ENCODE measurements at regions not wholly inside any gene's neighbourhood (a gene's known extent, or its start where the extent isn't known, plus 50 kb on each side); places are given as distances from the start of the nearest gene placed in this dataset.

GRCh38 chr2:217529271-217529670 is 473.5 kb downstream of the TNS1 start:
- TF ChIP-seq, protein P1, sequence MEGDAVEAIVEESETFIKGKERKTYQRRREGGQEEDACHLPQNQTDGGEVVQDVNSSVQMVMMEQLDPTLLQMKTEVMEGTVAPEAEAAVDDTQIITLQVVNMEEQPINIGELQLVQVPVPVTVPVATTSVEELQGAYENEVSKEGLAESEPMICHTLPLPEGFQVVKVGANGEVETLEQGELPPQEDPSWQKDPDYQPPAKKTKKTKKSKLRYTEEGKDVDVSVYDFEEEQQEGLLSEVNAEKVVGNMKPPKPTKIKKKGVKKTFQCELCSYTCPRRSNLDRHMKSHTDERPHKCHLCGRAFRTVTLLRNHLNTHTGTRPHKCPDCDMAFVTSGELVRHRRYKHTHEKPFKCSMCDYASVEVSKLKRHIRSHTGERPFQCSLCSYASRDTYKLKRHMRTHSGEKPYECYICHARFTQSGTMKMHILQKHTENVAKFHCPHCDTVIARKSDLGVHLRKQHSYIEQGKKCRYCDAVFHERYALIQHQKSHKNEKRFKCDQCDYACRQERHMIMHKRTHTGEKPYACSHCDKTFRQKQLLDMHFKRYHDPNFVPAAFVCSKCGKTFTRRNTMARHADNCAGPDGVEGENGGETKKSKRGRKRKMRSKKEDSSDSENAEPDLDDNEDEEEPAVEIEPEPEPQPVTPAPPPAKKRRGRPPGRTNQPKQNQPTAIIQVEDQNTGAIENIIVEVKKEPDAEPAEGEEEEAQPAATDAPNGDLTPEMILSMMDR (conservative IDR thresholded peaks at IDR 0.05; ENCODE audit: control insufficient read depth, insufficient read depth, low read depth, low read length), result no peak
- H3K4me3 ChIP-seq (ENCODE audit: control insufficient read depth, low read depth, low read length), result no peak overlapping the region
- DNase-seq (ENCODE audit: low read depth), result no peak

GRCh38 chr2:217527590-217528202 is 475.1 kb downstream of the TNS1 start:
- DNase-seq (ENCODE audit: low read depth), result peak; percentile 83
- TF ChIP-seq, protein P1 (conservative IDR thresholded peaks at IDR 0.05; ENCODE audit: control insufficient read depth, insufficient read depth, low read depth, low read length), result peak; percentile 13
- H3K4me3 ChIP-seq (ENCODE audit: control insufficient read depth, low read depth, low read length), result no peak overlapping the region

- no peak overlapping the region for H3K4me3 ChIP-seq (ENCODE audit: control insufficient read depth, low read depth, low read length)
- TF ChIP-seq, protein P1 (conservative IDR thresholded peaks at IDR 0.05; ENCODE audit: control insufficient read depth, insufficient read depth, low read depth, low read length), result no peak
- no peak for DNase-seq (ENCODE audit: low read depth)
Observed at GRCh38 chr2:217525076-217525475, 477.7 kb downstream of the TNS1 start.

- DNase-seq (ENCODE audit: low read depth), result no peak
- H3K4me3 ChIP-seq (ENCODE audit: control insufficient read depth, low read depth, low read length), result no peak overlapping the region
- TF ChIP-seq, protein P1 (conservative IDR thresholded peaks at IDR 0.05; ENCODE audit: control insufficient read depth, insufficient read depth, low read depth, low read length), result no peak
Observed at GRCh38 chr2:217523286-217523685, 479.5 kb downstream of the TNS1 start.

DNA sequence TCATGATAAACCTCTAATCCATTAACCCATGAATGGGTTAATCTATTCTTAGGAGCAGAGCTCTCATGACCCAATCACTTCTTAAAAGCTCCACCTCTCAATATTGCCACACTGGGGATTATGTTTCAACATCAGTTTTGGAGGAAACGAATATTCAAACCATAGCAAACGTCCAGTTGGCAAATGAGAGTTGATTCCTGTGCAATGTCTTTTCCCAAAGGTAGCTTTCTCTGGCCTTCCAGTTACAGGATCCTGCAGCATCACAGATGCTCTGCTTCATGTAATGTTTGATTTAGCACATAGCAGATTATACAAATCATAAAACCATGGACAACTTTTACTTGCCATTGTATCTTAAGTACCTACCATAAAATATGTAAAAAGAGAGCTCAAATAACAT is 481.0 kb downstream of the TNS1 start:
- DNase-seq (ENCODE audit: low read depth), result peak; percentile 45
- TF ChIP-seq, protein P1 (conservative IDR thresholded peaks at IDR 0.05; ENCODE audit: control insufficient read depth, insufficient read depth, low read depth, low read length), result no peak
- H3K4me3 ChIP-seq (ENCODE audit: control insufficient read depth, low read depth, low read length), result no peak overlapping the region

DNA sequence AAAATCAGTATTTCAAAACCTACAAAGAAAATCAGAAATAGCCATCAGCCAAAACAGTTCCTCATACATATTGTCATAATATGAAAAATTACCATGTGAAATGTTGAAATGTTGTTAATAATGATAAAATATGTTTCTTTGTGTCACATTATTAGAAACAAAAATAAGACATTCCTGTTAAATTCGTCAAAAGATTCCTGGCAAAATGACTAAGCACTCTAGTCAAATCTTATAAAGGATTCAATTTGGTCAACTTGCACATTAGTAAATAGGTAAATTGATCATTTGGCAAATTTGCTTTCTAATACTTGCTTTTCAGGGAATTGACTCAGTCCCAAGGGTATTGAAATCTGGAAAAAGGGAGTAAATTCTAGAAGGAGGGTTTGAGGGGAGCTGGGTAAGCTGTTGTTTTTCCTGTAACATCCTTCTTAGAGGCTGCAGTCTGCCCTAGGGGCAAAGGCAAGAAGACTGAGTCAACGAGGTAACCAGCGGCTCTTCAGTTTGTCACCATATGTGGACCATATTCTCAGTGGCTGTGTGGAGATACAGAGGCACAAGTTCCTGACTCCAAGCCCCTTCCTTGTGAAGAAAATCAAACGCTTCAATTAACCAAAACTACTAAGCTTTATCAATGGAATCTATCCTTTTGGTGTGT is 482.3 kb downstream of the TNS1 start:
- peak; percentile 16 for DNase-seq (ENCODE audit: low read depth)
- H3K4me3 ChIP-seq (ENCODE audit: control insufficient read depth, low read depth, low read length), result no peak overlapping the region
- TF ChIP-seq, protein P1 (conservative IDR thresholded peaks at IDR 0.05; ENCODE audit: control insufficient read depth, insufficient read depth, low read depth, low read length), result no peak
